Left lung (tissue), 4 donors: ENCODE measurements at regions not wholly inside any gene's neighbourhood (a gene's known extent, or its start where the extent isn't known, plus 50 kb on each side); places are given as distances from the start of the nearest gene placed in this dataset.

Experiments
- ATAC-seq: fragments of 200-7000 bp; cut with Tn5 transposase; one replicate; pipeline ENCODE4 v1.9.1; 2020; ENCODE audit warnings: moderate library complexity
- DNase-seq, 4 donors: peaks; one replicate each; pipeline ENCODE4 v3.0.0-alpha.2; 2013 to 2020
- H3K27ac ChIP-seq, 2 donors: fragments of 200-600 bp; sonication (generic) in 1 of 2; one replicate each; pipeline versions ENCODE4 v1.5.0 to v1.8.0; 2020 to 2021
- H3K27me3 ChIP-seq, 2 donors: fragments of 200-600 bp; sonication (generic) in 1 of 2; one replicate each; pipeline versions ENCODE4 v1.5.0 to v1.8.0; 2020 to 2021
- H3K36me3 ChIP-seq, 2 donors: fragments of 200-600 bp; sonication (generic) in 1 of 2; one replicate each; pipeline versions ENCODE4 v1.5.0 to v1.8.0; 2020 to 2021
- H3K4me1 ChIP-seq, 2 donors: fragments of 200-600 bp; one replicate each; pipeline ENCODE4 v1.8.0; 2021
- H3K4me3 ChIP-seq, 2 donors: fragments of 200-600 bp; sonication (generic) in 1 of 2; one replicate each; pipeline versions ENCODE4 v1.5.0 to v1.8.0; 2020 to 2021; ENCODE audit warnings: mild to moderate bottlenecking in 1 of 2
- H3K9me3 ChIP-seq, 2 donors: fragments of 200-600 bp; sonication (generic) in 1 of 2; one replicate each; pipeline versions ENCODE4 v1.5.0 to v1.8.0; 2020 to 2021
- CTCF ChIP-seq, 2 donors: fragments of 200-600 bp; sonication (generic) in 1 of 2; IDR thresholded peaks; one replicate each; pipeline versions ENCODE4 v1.5.0 to v1.8.0; 2021; ENCODE audit warnings: antibody characterized with exemption in 2 of 2
- intact Hi-C, 2 donors: fragments of 100-400 bp; cut with DNase I; formaldehyde crosslinking; loops; one replicate each; pipeline versions ENCODE4 v1.11.2 to v1.14.2; 2022
- donor health status: DM: no; HTN: yes; CAD: no.
- donor health status: DM: no; HTN: no; CAD: no.

GRCh38 chr4:152236519-152237056 is 299.3 kb downstream of the FBXW7 start:
- TF ChIP-seq CTCF (IDR thresholded peaks at IDR 0.05) = no peak
- H3K4me1 ChIP-seq = no peaks in the 10 kb centered on the region
- no peaks in the 10 kb centered on the region for H3K27me3 ChIP-seq
- ATAC-seq (no peak), DNase-seq (no peak)
- H3K36me3 ChIP-seq = no peaks in the 10 kb centered on the region
- H3K4me3 ChIP-seq = no peak overlapping the region
- H3K27ac ChIP-seq = no peak overlapping the region
- intact Hi-C loops = no loop called here
- H3K9me3 ChIP-seq = no peaks in the 10 kb centered on the region

GRCh38 chr4:152235718-152236117 is 300.2 kb downstream of the FBXW7 start:
- Histone ChIP-seq H3K9me3 (no peaks in the 10 kb centered on the region), H3K27me3 (no peaks in the 10 kb centered on the region), H3K4me1 (no peaks in the 10 kb centered on the region), H3K27ac (no peak overlapping the region), H3K4me3 (no peak overlapping the region), H3K36me3 (no peaks in the 10 kb centered on the region)
- TF ChIP-seq CTCF (IDR thresholded peaks at IDR 0.05) = no peak
- intact Hi-C loops = no loop called here
- no peak for DNase-seq
- ATAC-seq = no peak

GRCh38 chr4:152234571-152234970 is 301.3 kb downstream of the FBXW7 start:
- H3K27me3 ChIP-seq = no peaks in the 10 kb centered on the region
- no peak overlapping the region for H3K27ac ChIP-seq
- TF ChIP-seq CTCF (IDR thresholded peaks at IDR 0.05) = no peak
- no peak for DNase-seq
- H3K4me1 ChIP-seq = no peaks in the 10 kb centered on the region
- ATAC-seq = no peak
- H3K9me3 ChIP-seq = no peaks in the 10 kb centered on the region
- intact Hi-C loops = no loop called here
- H3K36me3 ChIP-seq = no peaks in the 10 kb centered on the region
- no peak overlapping the region for H3K4me3 ChIP-seq

- DNase-seq = no peak
- Histone ChIP-seq H3K36me3 (no peaks in the 10 kb centered on the region), H3K27ac (no peak overlapping the region), H3K9me3 (no peaks in the 10 kb centered on the region), H3K4me1 (no peaks in the 10 kb centered on the region), H3K4me3 (no peak overlapping the region), H3K27me3 (no peaks in the 10 kb centered on the region)
- no peak for ATAC-seq
- intact Hi-C loops = no loop called here
- no peak for TF ChIP-seq CTCF (IDR thresholded peaks at IDR 0.05)
These were observed 303.6 kb downstream of the FBXW7 start for GRCh38 chr4:152232271-152232670.

GRCh38 chr4:152229782-152230289 is 306.1 kb downstream of the FBXW7 start:
- DNase-seq = no peak
- ATAC-seq = no peak
- Histone ChIP-seq H3K27ac (no peak overlapping the region), H3K27me3 (no peaks in the 10 kb centered on the region), H3K4me3 (no peak overlapping the region), H3K4me1 (no peaks in the 10 kb centered on the region), H3K36me3 (no peaks in the 10 kb centered on the region), H3K9me3 (no peaks in the 10 kb centered on the region)
- TF ChIP-seq CTCF (IDR thresholded peaks at IDR 0.05) = no peak
- intact Hi-C loops = no loop called here
